ENCODE measurements at regions not wholly inside any gene's neighbourhood (a gene's known extent, or its start where the extent isn't known, plus 50 kb on each side); places are given as distances from the start of the nearest gene placed in this dataset.

DNA sequence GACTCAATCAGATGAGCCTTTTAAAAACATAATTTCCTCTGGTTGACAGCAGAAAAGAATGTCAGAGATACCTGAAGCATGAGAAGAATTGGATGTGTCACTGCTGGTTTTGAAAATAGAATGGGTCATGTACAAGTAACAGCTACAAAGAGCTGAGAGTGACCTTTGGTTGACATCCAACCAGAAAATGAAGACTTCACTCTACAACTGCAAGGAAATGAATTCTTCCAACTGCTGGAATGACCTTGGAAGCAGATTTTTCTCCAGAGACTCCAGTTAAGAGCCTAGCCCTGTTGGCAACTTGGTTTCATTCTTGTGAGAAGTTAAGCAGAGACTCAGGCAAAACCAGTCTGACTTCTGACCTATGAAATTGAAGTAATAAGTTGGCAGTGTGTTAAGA lies 505.9 kb downstream of the SLC16A7 start:
- TF ChIP-seq, protein P1, sequence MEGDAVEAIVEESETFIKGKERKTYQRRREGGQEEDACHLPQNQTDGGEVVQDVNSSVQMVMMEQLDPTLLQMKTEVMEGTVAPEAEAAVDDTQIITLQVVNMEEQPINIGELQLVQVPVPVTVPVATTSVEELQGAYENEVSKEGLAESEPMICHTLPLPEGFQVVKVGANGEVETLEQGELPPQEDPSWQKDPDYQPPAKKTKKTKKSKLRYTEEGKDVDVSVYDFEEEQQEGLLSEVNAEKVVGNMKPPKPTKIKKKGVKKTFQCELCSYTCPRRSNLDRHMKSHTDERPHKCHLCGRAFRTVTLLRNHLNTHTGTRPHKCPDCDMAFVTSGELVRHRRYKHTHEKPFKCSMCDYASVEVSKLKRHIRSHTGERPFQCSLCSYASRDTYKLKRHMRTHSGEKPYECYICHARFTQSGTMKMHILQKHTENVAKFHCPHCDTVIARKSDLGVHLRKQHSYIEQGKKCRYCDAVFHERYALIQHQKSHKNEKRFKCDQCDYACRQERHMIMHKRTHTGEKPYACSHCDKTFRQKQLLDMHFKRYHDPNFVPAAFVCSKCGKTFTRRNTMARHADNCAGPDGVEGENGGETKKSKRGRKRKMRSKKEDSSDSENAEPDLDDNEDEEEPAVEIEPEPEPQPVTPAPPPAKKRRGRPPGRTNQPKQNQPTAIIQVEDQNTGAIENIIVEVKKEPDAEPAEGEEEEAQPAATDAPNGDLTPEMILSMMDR (IDR thresholded peaks at IDR 0.05; ENCODE audit: low read depth, low read length, missing control alignments) = no peak
- no peak overlapping the region for H3K4me3 ChIP-seq (ENCODE audit: low read depth, low read length)
- DNase-seq (ENCODE audit: low read depth) = no peak

DNA sequence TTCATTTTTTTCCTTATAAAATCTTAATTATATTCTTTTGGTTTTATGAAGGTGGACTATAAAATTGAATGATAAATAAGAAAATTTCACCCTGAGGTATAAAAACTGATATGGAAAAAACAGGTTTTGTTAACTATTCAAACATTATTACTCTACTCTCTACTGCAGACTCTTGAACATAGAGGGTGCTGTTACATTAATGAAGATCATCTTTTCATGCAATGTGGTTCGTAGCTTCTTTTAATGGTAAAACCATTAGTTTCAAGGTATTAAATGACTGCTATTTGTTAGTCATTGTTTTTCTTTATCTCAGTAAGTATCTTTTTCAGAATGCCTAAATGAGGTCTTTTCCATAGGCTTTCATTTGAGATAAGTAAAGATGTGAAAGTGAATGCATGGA lies 510.4 kb downstream of the SLC16A7 start:
- no peak for DNase-seq (ENCODE audit: low read depth)
- H3K4me3 ChIP-seq (ENCODE audit: low read depth, low read length) = no peak overlapping the region
- TF ChIP-seq, protein P1 (IDR thresholded peaks at IDR 0.05; ENCODE audit: low read depth, low read length, missing control alignments) = no peak

DNA sequence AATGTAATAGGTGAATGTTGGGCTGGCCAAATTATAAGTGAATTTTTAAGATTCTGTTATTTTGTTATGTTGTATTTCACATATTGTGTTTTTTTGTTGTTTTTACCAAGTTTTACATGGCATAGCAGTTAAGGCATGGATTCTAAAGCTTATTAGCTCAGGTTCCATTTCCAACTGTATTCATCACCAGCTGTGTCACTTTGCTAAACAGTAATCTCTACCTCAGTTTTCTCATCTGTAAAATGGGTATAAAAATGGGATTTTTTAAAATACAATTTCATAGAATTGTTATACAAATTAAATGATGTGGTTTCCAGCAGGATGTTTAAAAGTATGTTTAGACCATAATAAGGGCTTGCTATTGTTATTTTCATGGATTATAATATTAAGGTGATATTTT lies 512.2 kb downstream of the SLC16A7 start:
- TF ChIP-seq, protein P1 (IDR thresholded peaks at IDR 0.05; ENCODE audit: low read depth, low read length, missing control alignments) = no peak
- DNase-seq (ENCODE audit: low read depth) = no peak
- H3K4me3 ChIP-seq (ENCODE audit: low read depth, low read length) = no peak overlapping the region

DNA sequence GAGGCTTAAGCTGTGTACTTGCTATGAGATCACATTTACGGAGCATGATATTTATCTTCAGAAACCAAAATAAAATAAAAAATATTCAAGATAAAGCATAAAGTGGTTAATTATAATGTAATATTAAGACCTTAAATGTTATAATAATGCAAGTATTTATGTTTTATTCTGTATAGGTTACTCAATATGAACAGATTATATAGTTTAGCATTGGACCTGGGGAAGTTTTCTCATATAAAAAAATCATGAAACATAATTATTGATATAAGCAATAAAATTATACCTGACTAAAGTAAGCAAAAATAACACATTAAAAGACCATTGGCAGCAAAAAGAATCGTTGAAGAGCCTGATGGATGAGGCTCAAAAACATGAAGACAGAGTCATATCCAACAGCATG lies 516.2 kb downstream of the SLC16A7 start:
- H3K4me3 ChIP-seq (ENCODE audit: low read depth, low read length) = no peak overlapping the region
- TF ChIP-seq, protein P1 (IDR thresholded peaks at IDR 0.05; ENCODE audit: low read depth, low read length, missing control alignments) = no peak
- no peak for DNase-seq (ENCODE audit: low read depth)

DNA sequence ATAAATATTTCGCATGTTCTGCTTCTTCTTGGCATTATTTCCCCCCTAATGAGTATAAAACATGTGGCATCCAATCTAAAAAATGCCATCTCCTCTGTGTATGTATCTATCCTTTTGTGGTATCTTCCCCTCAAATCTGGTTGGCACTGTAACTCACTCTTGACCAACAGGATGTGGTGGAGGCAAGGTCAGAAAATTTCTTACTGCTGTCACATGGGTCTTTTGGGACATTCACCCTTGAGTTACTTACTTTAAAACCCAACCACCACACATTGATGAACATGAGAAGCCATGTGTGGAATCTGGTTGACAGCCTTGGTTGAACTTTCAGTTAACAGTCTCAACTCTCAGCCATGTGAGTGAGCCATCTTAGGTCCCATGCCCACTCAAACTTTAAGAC lies 516.9 kb downstream of the SLC16A7 start:
- DNase-seq (ENCODE audit: low read depth) = no peak
- H3K4me3 ChIP-seq (ENCODE audit: low read depth, low read length) = no peak overlapping the region
- TF ChIP-seq, protein P1 (IDR thresholded peaks at IDR 0.05; ENCODE audit: low read depth, low read length, missing control alignments) = no peak

DNA sequence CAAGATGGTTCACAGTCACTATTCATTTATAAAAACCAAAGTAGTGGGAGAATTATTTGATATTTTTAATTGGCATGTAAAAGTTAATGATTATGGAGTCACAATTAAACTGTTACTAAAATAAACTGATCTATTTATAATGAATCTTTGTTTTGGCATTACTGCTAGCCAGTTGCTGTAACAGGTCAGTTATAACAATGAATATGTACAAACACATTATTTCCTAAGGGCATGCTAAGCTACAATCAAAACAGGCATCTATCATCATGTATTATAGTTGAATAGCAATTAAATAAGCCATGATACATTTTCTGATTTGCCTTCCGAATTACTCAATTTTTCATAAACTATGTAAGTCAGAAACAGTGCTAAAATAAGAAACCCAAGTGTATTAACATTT lies 518.3 kb downstream of the SLC16A7 start:
- no peak overlapping the region for H3K4me3 ChIP-seq (ENCODE audit: low read depth, low read length)
- no peak for DNase-seq (ENCODE audit: low read depth)
- TF ChIP-seq, protein P1 (IDR thresholded peaks at IDR 0.05; ENCODE audit: low read depth, low read length, missing control alignments) = no peak

DNA sequence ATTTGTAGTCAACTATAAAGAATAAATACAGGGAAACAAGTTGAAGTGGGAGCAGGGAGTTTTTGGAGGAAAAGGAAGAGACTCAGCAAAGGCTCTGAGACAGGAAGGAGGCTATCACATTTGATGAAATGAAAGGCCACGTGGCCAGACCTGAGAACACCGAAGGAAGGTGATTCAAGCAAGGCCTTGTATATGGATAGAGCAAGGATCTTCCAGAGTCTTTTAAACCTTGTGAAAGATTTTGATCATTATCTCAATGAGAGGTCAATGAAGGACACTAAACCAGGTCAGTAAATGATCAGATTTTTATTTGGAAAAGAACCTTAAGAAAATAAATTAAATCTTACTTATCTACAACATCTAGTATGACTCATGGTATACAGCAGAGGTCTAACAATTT lies 523.5 kb downstream of the SLC16A7 start:
- TF ChIP-seq, protein P1 (IDR thresholded peaks at IDR 0.05; ENCODE audit: low read depth, low read length, missing control alignments) = no peak
- no peak for DNase-seq (ENCODE audit: low read depth)
- no peak overlapping the region for H3K4me3 ChIP-seq (ENCODE audit: low read depth, low read length)
